IPS DF 6.9 (cell line): ENCODE measurements at regions not wholly inside any gene's neighbourhood (a gene's known extent, or its start where the extent isn't known, plus 50 kb on each side); places are given as distances from the start of the nearest gene placed in this dataset.

Experiments
- DNase-seq: peaks from one replicate; pipeline ENCODE4 v3.0.0-alpha.2; 2013; ENCODE audit warnings: low read depth, low spot score
- H3K27ac ChIP-seq: one replicate; pipeline ENCODE4 v1.5.1; 2013; ENCODE audit warnings: low read length, control low read depth
- H3K27me3 ChIP-seq: 2 replicates; pipeline ENCODE4 v1.6.1; 2013; ENCODE audit warnings: mild to moderate bottlenecking, low read length; ENCODE audit not compliant: control insufficient read depth, insufficient read depth
- H3K36me3 ChIP-seq: 2 replicates; pipeline ENCODE4 v1.6.1; 2013; ENCODE audit warnings: low read length; ENCODE audit not compliant: control insufficient read depth, insufficient read depth
- H3K4me1 ChIP-seq: 2 replicates; pipeline ENCODE4 v1.6.1; 2013; ENCODE audit warnings: low read length; ENCODE audit not compliant: control insufficient read depth, insufficient read depth
- H3K4me3 ChIP-seq: 2 replicates; pipeline ENCODE4 v1.5.1; 2013; ENCODE audit warnings: mild to moderate bottlenecking, low read length
- H3K9me3 ChIP-seq: 2 replicates; pipeline ENCODE4 v1.6.1; 2013; ENCODE audit warnings: low read length, inconsistent platforms; ENCODE audit not compliant: control insufficient read depth, insufficient read depth
- WGBS: extraction: QIAGEN DNeasy Blood & Tissue Kit; methylation state at CpG from one replicate; pipeline ENCODE4 v1.1.7; 2013; ENCODE audit warnings: mixed read lengths, missing lambda C conversion rate; ENCODE audit not compliant: insufficient read length, insufficient coverage; 5-methylcytosine and 5-hydroxymethylcytosine counted together

GRCh38 chr5:104223885-104224773, 661.5 kb upstream of the NUDT12 start:
- no CpG with 5 or more reads among the region's 20 CpGs for WGBS
- Histone ChIP-seq H3K27ac (no peak overlapping the region), H3K27me3 (no peaks in the 10 kb centered on the region), H3K4me1 (no peaks in the 10 kb centered on the region), H3K9me3 (no peaks in the 10 kb centered on the region; the same call in 1 of the 2 replicates), H3K36me3 (no peaks in the 10 kb centered on the region), H3K4me3 (no peak overlapping the region)
- no peak for DNase-seq

GRCh38 chr5:104218200-104218599, 655.6 kb upstream of the NUDT12 start:
- no peaks in the 10 kb centered on the region for H3K27me3 ChIP-seq
- H3K9me3 ChIP-seq = no peaks in the 10 kb centered on the region
- no peaks in the 10 kb centered on the region for H3K36me3 ChIP-seq
- H3K4me1 ChIP-seq = no peaks in the 10 kb centered on the region
- no peak for DNase-seq
- WGBS = no CpG with 5 or more reads among the region's 2 CpGs
- H3K27ac ChIP-seq = no peak overlapping the region
- H3K4me3 ChIP-seq = no peak overlapping the region

GRCh38 chr5:104213216-104213615, 650.6 kb upstream of the NUDT12 start:
- WGBS = no CpG with 5 or more reads among the region's 3 CpGs
- Histone ChIP-seq H3K36me3 (no peaks in the 10 kb centered on the region), H3K4me3 (no peak overlapping the region), H3K4me1 (no peaks in the 10 kb centered on the region), H3K27me3 (no peaks in the 10 kb centered on the region), H3K27ac (no peak overlapping the region), H3K9me3 (no peaks in the 10 kb centered on the region)
- DNase-seq = no peak

GRCh38 chr5:104199771-104200170, 637.2 kb upstream of the NUDT12 start:
- Histone ChIP-seq H3K9me3 (no peaks in the 10 kb centered on the region), H3K27me3 (no peaks in the 10 kb centered on the region), H3K36me3 (no peaks in the 10 kb centered on the region), H3K27ac (no peak overlapping the region), H3K4me1 (no peaks in the 10 kb centered on the region), H3K4me3 (no peak overlapping the region)
- no CpG with 5 or more reads among the region's 3 CpGs for WGBS
- DNase-seq = no peak

GRCh38 chr5:104198156-104198555, 635.6 kb upstream of the NUDT12 start:
- no peak for DNase-seq
- no CpG with 5 or more reads among the region's 1 CpG for WGBS

GRCh38 chr5:104189909-104190308, 627.3 kb upstream of the NUDT12 start:
- DNase-seq = no peak
- no CpG with 5 or more reads among the region's 2 CpGs for WGBS
- Histone ChIP-seq H3K9me3 (peaks cover 5% of the 10 kb centered on the region), H3K27me3 (no peaks in the 10 kb centered on the region), H3K4me1 (no peaks in the 10 kb centered on the region), H3K4me3 (no peak overlapping the region), H3K36me3 (peaks cover 3% of the 10 kb centered on the region; the same call in 1 of the 2 replicates), H3K27ac (no peak overlapping the region)

More at GRCh38 chr5:104198156-104198555, 635.6 kb upstream of the NUDT12 start:
- Histone ChIP-seq H3K9me3 (no peaks in the 10 kb centered on the region), H3K36me3 (no peaks in the 10 kb centered on the region), H3K27me3 (no peaks in the 10 kb centered on the region), H3K4me1 (no peaks in the 10 kb centered on the region), H3K4me3 (no peak overlapping the region), H3K27ac (no peak overlapping the region)

GRCh38 chr5:104189031-104189430, 626.4 kb upstream of the NUDT12 start:
- no peak for DNase-seq
- Histone ChIP-seq H3K4me1 (no peaks in the 10 kb centered on the region), H3K4me3 (no peak overlapping the region), H3K27ac (no peak overlapping the region), H3K36me3 (peaks cover 3% of the 10 kb centered on the region; the same call in 1 of the 2 replicates), H3K27me3 (no peaks in the 10 kb centered on the region), H3K9me3 (peaks cover 5% of the 10 kb centered on the region)
- no CpG with 5 or more reads among the region's 4 CpGs for WGBS

GRCh38 chr5:104187656-104188055, 625.1 kb upstream of the NUDT12 start:
- Histone ChIP-seq H3K27me3 (no peaks in the 10 kb centered on the region), H3K36me3 (peaks cover 3% of the 10 kb centered on the region; the same call in 1 of the 2 replicates), H3K4me3 (no peak overlapping the region), H3K4me1 (no peaks in the 10 kb centered on the region), H3K9me3 (peaks cover 5% of the 10 kb centered on the region), H3K27ac (no peak overlapping the region)
- WGBS = no CpG with 5 or more reads among the region's 2 CpGs
- DNase-seq = no peak

- H3K27me3 ChIP-seq = no peaks in the 10 kb centered on the region
- H3K9me3 ChIP-seq = peaks cover 5% of the 10 kb centered on the region
- no CpG with 5 or more reads among the region's 4 CpGs for WGBS
- no peak overlapping the region for H3K27ac ChIP-seq
- no peak overlapping the region for H3K4me3 ChIP-seq
- peaks cover 3% of the 10 kb centered on the region; the same call in 1 of the 2 replicates for H3K36me3 ChIP-seq
- H3K4me1 ChIP-seq = no peaks in the 10 kb centered on the region
- DNase-seq = no peak
These were observed 623.9 kb upstream of the NUDT12 start for GRCh38 chr5:104186510-104186909.

GRCh38 chr5:104186100-104186499, 623.5 kb upstream of the NUDT12 start:
- WGBS = no CpG with 5 or more reads among the region's 7 CpGs
- Histone ChIP-seq H3K9me3 (peaks cover 5% of the 10 kb centered on the region), H3K4me1 (no peaks in the 10 kb centered on the region), H3K27me3 (no peaks in the 10 kb centered on the region), H3K27ac (no peak overlapping the region), H3K36me3 (peaks cover 3% of the 10 kb centered on the region; the same call in 1 of the 2 replicates), H3K4me3 (no peak overlapping the region)
- peak; percentile 5 for DNase-seq
